Esophagus squamous epithelium (tissue), 4 donors: ENCODE measurements at regions not wholly inside any gene's neighbourhood (a gene's known extent, or its start where the extent isn't known, plus 50 kb on each side); places are given as distances from the start of the nearest gene placed in this dataset.
"Not testable (repeated sequence)": the region's sequence is repeated elsewhere in the genome, so short reads cannot be mapped to it uniquely, and the experiment has no call there.

Experiments used
- POLR2A ChIP-seq, 4 donors: fragments of 450-650 bp; IDR thresholded peaks; one replicate each; pipeline ENCODE4 v1.6.1; 2017; ENCODE audit warnings: antibody characterized with exemption in 4 of 4, mild to moderate bottlenecking in 4 of 4, moderate library complexity in 3 of 4
- TF ChIP-seq, protein P1 (sequence below), 6 experiments: fragments of 450-650 bp in 4 of 6; fragments of 200-600 bp in 2 of 6; sonication (generic) in 2 of 6; IDR thresholded peaks; one replicate each; pipeline ENCODE4 v1.5.1; 2016 to 2019; ENCODE audit warnings: antibody characterized with exemption in 6 of 6, mild to moderate bottlenecking in 4 of 6, moderate library complexity in 4 of 6

DNA sequence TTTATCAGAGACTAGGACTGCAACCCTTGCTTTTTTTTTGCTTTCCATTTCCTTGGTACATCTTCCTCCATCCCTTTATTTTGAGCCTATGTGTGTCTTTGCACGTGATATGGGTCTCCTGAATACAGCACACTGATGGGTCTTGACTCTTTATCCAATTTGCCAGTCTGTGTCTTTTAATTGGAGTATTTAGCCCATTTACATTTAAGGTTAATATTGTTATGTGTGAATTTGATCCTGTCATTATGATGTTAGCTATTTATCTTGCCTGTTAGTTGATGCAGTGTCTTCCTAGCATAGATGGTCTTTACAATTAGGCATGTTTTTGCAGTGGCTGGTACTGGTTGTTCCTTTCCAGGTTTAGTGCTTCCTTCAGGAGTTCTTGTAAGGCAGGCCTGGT, 185.4 kb downstream of the VSIG4 start:
- not testable (repeated sequence) for TF ChIP-seq POLR2A (IDR thresholded peaks at IDR 0.05)
- TF ChIP-seq, protein P1, sequence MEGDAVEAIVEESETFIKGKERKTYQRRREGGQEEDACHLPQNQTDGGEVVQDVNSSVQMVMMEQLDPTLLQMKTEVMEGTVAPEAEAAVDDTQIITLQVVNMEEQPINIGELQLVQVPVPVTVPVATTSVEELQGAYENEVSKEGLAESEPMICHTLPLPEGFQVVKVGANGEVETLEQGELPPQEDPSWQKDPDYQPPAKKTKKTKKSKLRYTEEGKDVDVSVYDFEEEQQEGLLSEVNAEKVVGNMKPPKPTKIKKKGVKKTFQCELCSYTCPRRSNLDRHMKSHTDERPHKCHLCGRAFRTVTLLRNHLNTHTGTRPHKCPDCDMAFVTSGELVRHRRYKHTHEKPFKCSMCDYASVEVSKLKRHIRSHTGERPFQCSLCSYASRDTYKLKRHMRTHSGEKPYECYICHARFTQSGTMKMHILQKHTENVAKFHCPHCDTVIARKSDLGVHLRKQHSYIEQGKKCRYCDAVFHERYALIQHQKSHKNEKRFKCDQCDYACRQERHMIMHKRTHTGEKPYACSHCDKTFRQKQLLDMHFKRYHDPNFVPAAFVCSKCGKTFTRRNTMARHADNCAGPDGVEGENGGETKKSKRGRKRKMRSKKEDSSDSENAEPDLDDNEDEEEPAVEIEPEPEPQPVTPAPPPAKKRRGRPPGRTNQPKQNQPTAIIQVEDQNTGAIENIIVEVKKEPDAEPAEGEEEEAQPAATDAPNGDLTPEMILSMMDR (IDR thresholded peaks at IDR 0.05) = not testable (repeated sequence)
